Body of pancreas (tissue), 4 donors: ENCODE measurements at regions not wholly inside any gene's neighbourhood (a gene's known extent, or its start where the extent isn't known, plus 50 kb on each side); places are given as distances from the start of the nearest gene placed in this dataset.

Experiments
- CTCF ChIP-seq, 7 experiments: fragments of 450-650 bp in 4 of 7; fragments of 200-600 bp in 3 of 7; sonication (generic) in 3 of 7; IDR thresholded peaks; one replicate each; pipeline ENCODE4 v1.5.1; 2016 to 2019; ENCODE audit warnings: antibody characterized with exemption in 7 of 7
- POLR2A ChIP-seq, 3 donors: fragments of 450-650 bp; IDR thresholded peaks; one replicate each; pipeline ENCODE4 v1.6.1; 2016; ENCODE audit warnings: antibody characterized with exemption in 3 of 3, mild to moderate bottlenecking in 2 of 3

DNA sequence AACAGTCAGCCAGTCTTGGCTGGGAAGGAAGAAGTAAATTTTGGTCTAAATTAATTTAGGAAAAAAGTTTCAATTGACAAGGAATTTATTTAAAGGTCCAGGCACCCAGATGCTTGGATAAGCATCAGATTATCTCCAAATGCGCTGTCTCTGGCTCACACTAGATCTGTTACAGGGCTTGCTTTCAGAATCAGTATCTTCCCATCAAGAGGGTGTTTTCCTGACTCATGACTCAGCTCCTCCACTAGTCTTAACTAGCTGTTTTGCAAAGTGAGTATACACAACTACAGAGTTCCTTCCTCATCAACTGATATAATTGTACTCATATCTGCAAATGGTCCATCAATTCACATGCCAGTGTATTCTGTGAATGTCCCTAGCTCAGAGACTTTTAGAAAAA is 482.1 kb upstream of the CPEB2 start:
- TF ChIP-seq POLR2A (IDR thresholded peaks at IDR 0.05) (no peak), CTCF (IDR thresholded peaks at IDR 0.05) (no peak)
